ENCODE measurements at regions not wholly inside any gene's neighbourhood (a gene's known extent, or its start where the extent isn't known, plus 50 kb on each side); places are given as distances from the start of the nearest gene placed in this dataset.

DNA sequence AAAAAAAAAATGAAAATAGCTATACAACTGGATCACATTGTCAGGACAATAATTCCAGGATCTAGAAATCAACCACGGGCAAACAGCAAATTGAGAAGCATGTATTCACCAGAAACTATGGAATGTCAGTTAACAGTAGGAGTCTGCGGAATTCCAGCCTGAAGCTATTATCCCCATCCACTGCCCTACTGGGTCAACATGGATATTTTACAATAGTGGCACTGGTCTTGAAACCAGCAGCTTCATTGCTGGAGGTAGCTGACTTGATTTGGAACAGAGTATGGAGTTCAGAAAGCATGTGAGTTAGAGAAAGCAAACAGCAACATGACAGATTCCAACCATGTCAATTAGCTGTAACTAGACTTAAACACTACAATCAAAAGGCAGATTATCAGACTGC lies 55.7 kb upstream of the PDE1A start:
- TF ChIP-seq, protein P1, sequence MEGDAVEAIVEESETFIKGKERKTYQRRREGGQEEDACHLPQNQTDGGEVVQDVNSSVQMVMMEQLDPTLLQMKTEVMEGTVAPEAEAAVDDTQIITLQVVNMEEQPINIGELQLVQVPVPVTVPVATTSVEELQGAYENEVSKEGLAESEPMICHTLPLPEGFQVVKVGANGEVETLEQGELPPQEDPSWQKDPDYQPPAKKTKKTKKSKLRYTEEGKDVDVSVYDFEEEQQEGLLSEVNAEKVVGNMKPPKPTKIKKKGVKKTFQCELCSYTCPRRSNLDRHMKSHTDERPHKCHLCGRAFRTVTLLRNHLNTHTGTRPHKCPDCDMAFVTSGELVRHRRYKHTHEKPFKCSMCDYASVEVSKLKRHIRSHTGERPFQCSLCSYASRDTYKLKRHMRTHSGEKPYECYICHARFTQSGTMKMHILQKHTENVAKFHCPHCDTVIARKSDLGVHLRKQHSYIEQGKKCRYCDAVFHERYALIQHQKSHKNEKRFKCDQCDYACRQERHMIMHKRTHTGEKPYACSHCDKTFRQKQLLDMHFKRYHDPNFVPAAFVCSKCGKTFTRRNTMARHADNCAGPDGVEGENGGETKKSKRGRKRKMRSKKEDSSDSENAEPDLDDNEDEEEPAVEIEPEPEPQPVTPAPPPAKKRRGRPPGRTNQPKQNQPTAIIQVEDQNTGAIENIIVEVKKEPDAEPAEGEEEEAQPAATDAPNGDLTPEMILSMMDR (conservative IDR thresholded peaks at IDR 0.05; ENCODE audit: low read length): no peak
- TF ChIP-seq EZH2phosphoT487 (IDR thresholded peaks at IDR 0.05; ENCODE audit: borderline replicate concordance): no peak
